NCI-H526 treated with DMSO at 0.1 percent for 48 hours (cell line): ENCODE measurements at regions not wholly inside any gene's neighbourhood (a gene's known extent, or its start where the extent isn't known, plus 50 kb on each side); places are given as distances from the start of the nearest gene placed in this dataset.

Experiments
- DNase-seq: peaks from one replicate; lab custom pipeline; 2025; lab: John Stamatoyannopoulos, UW

DNA sequence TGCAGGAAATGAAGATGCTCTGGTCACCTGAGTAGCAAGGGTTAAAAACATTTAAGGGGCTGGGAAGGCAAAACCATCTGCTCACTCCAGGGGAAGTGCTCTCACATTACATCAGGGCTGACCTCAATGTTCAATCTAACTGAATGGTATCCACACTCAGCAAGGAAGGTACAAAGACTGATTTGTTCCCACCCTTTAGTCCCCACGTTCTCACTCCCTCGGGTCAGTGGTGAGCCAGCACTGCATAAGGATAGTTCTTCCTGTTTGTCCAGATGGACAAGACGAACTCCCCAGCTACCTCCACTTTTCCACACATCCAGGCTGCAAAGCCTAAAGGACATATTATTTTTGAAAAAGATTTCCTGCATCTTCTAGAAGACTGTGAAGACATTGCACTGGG lies 126.6 kb upstream of the SLC14A2 start:
- no peak for DNase-seq

DNA sequence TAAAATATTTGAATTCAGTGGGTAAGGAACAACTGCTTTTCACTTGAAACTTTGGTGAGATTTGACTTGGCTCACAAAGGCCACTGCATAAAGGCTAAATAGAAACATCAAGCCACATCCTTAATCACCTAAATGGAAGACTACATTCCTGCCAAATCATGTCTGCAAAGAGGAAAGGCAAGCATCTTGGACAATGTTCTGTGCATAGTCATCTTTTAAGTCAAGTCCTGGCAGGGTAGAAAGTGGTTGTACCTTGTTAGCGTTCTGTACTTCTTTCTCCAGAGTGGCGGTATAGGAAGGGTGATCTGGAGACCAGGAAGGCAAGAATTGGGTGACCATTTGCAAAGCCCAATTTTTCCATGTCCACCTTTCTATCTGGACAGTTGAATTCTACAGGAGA lies 121.4 kb upstream of the SLC14A2 start:
- DNase-seq, result no peak

DNA sequence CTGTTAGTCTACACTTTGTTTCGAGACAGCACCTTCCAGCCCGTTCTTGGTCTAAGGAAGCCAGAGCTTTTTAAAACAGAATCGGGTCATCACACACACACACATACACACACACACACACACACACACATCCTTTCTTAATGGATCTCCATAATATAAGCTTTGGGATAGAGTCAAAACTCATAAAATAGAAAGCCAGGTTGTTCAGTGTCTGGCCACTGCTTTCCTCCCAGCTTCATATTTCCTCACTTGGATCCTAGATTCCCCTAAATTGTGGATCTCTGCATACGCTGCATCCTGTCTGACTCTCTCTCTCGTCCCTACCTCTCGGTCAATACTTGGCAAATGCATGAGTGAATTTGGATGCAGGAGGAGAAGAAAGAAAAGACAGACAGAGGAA lies 120.5 kb upstream of the SLC14A2 start:
- no peak for DNase-seq

DNA sequence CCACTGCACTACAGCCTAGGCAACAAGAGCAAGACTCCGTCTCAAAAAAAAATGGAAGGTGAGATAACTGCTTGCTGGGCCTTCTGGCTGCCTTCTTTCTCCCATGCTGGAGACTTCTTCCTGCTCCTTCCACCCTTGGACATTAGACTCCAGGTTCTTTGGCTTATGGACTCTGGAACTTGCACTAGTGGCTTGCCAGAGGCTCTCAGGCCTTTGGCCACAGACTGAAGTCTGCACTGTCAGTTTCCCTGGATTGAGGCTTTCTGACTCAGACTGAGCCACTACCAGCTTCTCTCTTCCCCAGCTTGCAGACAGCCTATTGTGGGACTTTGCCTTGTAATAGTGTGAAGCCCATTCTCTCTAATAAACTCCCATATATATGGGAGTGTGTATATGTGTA lies 118.5 kb upstream of the SLC14A2 start:
- no peak for DNase-seq

DNA sequence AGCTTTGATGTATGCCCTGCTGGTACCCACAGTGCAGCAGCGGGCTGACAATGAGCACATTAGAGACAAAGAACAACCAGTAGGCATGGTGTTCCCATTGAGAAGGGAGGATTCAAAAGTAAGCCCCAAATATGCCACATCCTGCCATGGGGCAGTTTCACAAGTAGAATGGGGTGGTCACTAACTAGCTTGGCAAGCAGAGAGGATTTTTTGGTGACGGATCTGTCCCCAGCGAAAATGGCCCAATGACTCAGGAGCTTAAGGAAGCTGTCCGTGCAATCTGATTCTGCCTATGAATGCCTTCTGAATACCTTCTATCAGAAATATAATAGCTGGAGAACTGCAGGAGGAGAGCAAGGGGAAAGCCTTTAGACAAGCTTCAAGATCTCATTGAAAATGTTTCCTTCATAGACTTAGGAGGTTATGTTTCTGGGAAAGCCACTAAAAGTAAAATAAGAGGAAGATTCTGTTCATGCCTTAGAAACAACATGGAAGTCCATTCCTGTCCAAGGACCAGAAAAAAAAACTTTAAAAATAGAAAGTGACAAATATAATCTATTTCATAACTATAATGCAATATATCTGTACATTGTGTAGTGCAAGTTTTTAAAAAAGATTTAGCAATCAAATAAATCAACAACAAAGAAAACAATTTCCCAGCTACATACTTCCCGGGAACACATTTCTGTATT lies 117.5 kb upstream of the SLC14A2 start:
- DNase-seq, result no peak

DNA sequence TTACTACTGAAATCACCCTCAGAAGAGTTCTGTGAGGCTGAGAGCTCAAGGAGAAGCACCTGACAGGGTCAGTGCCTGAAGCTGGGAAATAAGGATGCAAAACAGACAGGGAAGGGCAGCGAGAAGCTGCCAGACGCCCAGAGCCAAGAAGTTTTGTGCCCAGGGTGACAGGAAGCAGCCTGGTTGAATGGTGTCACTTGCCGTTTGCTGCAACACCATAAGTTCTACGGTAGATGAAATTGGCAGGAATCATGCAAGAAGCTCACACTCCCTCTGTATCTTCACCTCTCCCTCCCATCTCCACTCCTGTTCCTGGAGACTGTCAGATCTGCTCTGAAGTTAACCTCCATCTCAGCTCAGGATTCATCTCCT lies 117.0 kb upstream of the SLC14A2 start:
- no peak for DNase-seq

DNA sequence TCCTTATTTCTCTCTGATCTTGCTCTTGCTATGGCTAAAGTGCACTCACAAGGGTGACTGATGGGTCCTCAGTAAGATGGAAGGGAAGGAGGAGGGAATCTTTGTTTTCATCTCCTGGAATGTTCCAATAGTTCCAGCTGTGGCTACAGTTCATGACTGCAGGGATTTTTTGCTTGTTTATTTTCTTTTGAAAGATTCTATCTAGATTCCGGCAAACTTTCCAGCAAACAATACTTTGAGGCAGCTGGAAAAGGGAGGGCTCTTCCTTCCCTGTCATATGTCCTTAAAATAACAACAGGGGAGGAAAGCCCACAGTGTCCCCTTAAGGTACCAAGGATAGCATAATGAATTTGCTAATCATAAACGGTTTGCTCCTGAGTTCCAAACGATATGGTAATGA lies 111.3 kb upstream of the SLC14A2 start:
- DNase-seq, result no peak

DNA sequence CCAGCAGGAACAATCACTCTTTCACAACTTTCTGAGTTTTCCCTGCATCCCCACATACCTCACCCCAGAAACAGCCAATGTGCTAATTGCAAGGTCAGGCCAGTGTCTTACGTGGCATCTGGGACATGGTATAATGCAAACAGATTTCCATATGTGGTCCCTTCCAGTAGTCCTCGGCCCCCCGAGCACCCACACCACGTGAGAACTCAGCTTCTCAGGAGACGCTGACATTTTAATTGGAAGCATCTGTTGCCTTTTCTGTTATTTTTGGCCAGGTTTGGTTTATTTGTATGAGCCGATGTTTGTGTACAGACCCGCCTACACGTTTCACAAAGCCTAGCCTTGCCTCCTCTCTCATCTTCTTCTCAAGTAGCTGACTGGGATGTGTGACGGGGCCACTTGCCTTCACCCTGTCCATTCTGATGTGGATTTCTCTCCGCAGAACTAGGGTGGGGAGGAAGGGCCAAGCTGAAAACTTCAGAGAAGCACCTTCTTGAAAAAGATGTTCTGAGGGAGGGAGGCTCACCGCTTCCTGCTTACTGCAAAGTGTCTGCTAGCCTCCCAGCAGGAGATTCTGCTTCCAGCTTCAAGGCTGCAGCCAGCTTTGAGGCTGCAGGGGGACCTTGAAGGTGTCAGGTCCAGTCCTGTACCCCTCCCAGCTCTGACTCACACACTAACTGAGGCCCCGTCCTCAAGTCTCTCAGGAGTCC lies 109.6 kb upstream of the SLC14A2 start:
- no peak for DNase-seq

DNA sequence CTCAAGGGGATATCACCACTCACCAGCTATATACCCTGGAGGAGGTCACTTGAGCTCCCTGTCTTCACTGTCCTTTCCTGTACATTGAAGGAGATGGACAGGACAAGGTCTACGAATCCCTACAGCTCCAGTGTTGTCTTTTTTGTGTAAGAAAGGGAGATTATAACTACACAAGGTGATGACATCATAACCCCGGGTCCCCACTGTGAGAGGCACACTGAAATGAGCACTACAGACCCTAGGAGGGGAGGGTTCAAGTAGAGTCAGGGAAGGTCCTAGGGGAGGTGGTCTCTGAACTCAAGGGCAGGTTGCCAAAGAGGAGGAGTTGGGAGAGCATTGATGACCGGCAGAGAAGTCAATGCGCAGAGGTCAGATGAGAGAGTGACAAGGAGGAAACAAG lies 108.3 kb upstream of the SLC14A2 start:
- DNase-seq, result no peak

DNA sequence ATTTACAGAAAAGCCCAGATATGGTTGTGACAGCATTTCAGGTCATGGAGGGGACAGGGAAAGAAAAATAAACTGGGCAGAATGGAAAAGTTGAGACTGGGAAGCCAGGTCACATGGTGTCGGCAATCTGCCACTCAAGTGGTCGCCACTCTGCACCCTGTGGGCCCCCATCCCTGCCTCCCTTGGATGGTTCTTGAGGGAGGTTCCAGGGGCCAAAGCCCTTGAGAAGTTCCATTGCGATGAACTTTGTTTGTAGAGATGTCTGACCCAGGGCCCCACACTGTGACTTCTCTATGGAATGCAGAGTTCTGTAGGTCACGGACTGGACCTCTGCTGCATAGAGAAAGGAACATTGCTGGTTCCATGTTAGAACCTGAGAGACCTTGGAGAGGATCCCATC lies 105.7 kb upstream of the SLC14A2 start:
- DNase-seq, result no peak

DNA sequence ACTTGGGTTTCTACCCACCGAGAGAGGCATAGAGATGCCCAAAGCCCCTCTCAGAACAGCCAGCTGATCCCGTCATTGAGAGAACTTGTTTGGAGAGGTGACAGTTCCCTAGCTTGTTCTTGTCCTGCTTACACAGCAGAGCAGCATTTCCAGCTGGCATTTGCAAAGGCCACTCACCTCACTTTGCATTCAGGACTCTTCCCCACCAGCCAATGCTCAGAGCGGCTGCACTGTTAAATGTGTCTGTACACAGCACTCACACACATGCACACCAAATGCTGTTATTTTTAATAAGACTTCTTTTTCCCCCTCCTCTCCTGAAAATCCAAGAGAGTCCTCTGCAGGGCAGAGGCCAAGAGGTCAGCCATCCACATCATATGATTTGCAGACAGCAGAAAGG lies 104.6 kb upstream of the SLC14A2 start:
- no peak for DNase-seq

DNA sequence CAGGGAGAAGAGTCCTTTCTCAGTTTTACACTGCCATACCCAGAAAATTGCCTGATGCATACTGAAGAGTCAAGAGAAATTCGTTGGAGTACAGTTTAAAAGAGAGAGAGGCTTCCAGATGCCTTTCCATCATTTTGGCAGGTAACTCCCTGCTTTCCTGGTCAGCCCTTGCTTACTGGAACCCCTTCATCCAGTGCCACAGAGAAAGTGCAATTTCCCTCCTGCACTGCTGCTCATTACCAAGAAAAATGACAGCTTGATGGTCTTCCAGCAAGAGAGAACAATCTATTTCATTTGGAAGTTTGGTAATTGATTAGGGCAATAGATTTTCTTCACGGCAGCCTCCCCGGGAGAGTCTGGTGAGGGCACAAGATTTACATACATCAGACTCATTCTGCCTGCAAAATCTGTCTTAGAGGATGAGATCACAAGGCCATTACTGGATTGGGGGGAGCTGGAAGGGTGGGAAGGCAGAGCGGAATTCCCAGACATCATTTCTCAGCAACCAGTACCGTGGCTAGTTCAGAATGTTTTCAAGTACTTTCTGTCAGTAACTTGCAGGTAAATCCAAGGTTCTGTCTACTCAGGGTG lies 102.8 kb upstream of the SLC14A2 start:
- DNase-seq, result no peak

DNA sequence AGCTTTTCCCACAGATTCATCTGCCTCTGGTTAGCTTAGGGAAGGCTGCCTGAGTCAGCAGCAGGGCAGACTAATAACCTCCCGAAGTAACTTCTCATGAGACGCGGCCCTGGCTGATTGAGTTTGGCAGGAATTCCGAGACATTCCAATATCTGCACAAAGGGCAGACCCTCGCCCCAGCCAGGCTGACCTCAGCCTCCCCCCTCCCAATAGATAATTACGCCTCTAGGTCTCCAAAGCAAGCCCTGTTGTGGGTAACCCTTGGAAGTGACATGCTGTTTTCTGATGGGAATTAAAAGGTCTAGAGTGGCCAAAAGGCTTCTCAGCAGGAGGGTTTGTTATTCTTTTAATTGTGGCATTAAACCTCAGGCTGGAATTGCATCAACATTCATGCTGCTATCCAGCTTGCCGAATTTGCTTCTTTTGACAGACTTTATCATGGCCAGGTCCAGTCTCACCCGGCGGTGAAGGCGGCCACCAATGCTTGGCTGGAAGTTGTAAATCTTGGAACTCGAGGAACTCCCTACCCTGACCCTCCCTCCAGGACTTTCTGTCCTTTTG lies 98.0 kb upstream of the SLC14A2 start:
- DNase-seq, result no peak

DNA sequence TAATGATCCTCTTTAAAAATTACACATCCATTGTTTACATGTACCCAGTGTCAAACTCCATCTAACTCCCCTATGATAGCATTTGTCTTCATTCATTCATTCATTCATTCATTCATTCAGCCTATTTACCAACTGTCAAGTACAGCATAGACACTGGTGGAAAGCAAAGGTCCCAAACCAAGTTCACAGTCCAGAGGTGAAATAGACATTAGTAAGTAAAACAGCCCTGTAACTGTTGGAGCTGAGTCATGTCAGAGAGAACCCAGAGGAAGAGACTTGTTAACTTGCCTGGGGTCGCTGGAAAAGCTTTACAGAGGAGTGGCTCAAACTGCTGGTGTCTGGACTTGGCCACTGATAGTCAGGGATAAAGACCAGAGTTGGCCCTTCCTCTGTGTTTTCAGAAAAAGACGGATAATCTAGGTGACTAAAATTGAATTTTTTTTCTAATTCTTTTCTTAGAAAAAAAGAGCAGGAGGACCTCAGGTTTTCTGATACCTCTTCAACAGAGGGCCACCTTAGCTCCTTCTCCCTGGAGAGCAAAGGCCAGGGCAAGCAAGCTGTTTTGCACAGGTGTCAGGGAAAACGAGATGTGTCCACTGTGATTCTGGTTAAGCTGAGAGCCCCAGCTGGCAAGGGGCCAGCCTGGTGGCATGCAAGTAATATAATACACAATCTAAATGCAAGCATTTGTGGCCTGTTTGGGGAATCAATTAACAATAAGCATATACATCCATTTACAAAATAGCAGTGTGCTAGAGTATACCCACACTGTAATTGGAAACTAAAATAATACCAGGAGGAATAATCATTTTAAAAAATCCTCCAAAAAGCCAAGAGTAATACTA lies 96.7 kb upstream of the SLC14A2 start:
- no peak for DNase-seq

DNA sequence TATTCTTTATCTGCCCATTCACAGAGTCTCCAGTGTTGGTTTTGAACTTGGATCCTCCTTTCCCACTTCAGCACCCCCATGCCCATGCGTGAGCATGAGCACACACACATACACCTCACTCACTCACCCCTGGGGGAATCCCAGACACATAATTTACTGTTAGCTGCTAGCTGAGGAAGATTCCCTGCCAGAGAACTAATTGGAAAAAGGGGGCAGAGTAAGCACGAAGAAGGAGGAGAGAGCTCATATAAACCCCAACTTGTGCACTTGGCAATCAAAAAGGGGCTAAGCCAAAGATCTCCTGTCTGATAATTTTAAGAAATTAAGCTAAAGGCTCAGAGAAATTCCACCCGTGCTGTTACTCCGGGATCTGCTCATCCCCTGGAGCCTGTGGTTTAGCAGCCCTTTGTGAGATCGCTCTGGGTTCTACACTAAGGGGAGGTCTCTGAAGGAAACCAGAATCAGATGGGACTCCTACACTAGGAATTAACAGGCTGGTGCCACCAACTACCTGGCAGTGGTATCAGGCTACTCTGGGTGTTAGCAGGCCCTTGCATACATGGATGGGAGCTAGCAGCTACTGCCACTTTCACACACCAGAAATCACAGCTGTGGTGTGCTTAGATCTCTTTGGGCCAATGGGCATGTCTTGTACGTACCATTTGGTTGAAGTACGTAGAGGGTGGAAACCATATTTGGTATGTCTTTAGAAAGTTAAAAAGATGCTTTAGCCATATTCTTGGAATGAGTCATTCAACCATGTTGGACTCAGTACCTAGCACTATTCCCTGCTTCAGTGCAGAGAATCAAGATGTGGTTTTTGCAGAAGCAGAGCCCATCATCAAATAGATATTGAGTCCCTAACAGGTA lies 95.6 kb upstream of the SLC14A2 start:
- no peak for DNase-seq

DNA sequence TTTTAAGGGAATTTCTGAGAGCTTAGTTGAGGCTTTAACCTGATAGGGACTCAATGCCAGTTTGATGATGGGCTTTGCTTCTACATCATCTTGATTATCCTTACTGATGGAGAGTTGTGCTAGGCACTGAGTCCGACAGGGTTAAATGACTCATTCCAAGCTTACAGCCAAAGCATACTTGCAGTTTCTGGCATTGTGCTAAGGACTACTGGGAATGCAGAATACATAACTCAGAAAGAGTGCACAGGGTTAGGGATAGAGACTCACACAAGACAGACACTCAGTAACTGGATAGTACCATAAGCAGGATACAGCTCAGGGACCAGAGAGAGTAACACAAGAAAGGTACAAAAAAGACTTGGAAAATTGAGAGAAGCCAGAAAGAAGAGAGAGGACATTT lies 94.1 kb upstream of the SLC14A2 start:
- no peak for DNase-seq

DNA sequence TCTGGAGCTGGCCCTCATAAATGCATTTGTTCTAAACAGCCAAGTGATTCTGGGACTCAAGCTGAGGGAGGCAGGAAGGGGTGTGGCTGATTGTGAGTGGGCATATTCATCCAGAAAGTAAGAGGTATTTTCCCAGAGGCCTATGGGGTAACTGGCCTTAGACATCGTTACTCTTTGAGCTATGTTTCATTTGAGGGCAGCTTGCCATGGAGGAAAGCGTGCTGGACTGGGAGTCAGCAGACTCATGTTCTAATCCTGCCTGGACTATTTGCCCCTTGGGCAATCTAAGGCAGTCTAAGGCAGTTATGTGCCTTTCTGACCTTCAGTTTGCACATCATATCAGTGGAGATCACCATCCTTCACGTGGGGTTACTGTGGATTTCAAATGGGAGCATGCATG lies 93.5 kb upstream of the SLC14A2 start:
- no peak for DNase-seq

DNA sequence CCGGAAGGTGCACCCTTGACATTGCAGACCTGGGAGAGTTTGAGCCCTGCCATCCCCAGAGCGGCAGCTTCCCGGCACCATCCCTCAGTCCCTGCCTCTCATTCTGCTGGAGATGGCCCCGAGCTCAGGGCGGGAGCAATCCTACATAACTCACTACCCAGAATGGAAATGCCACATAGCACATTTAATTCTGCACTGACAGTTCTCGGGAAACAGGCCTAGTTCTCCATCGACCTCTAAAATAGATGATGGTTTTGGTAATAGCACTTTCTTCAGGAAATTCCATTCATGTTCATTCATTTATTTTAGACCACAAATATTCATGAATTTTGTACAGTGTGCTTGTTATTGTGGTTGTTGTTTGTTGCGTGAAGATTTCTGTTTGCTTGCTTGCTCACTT lies 92.9 kb upstream of the SLC14A2 start:
- no peak for DNase-seq

DNA sequence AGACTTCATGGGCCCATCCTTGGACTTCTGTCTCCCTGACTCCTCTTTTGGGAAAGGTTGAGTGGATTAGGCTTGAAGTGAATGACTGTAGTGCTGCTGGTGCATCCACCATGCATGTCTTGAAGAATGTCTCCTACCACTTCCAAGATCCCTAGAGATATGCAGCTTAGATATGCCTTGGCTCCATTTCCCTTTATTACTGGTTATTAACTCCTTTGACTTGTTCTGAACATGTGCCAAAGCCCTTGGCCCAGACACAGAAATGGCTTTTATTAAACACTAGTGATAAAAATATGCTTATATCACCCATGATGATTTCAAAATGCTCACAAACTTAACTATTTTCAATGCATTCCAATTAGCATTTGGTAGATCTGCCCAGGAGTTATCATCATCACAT lies 90.0 kb upstream of the SLC14A2 start:
- DNase-seq, result no peak

DNA sequence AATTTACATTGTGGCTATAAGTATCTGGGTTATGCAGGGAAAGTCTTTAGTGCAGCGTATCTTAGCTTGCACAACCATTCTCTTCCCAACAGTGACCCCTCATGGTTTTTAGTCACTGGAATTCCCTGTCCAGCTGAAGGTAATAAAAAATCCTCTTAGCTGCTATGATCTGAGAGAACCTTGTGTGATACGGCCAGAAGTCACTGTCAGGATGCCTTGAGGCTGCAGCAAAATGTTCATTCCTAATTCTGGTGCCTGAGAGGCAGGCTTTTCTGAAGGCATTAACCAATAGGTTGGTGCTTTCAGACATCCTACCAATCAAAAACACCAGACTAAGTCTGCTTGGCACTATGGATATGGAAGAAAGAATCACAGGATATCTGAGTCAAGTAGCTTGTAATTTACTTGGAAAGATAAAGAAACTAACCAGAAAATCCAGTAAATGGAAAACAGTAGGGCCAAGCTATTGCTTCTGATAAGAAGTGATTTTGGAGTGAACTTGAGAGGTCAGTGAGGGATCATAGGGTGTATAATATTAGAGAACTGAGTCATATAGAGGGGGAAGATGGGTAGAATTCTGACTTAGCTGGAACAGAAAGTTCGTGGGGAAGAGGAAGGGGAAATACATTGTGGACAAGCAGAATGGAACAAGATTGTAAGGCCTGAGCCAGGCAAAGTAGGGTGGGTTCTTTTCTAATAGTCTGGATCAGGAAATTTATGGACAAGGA lies 89.0 kb upstream of the SLC14A2 start:
- no peak for DNase-seq

DNA sequence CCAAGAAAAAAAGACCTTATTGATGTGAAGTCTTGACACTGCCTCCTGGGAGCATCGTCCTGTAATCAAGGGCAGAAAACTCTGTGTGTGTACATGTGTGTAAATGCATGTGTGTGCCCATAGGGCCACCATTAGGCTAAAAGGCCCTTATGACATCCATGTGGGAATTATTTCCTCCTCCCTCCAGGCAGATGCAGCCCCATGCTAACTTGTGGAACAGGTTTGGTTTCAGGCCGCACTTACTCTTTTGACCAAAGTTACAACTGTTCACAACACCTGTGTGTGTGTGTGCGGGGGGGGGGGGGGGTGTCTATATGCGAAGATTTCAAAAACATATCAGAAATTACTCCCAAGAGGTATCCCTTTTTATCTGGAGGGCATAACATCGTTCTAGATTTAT lies 87.4 kb upstream of the SLC14A2 start:
- no peak for DNase-seq
